Muscle of arm (tissue), 1 donor: ENCODE measurements at regions not wholly inside any gene's neighbourhood (a gene's known extent, or its start where the extent isn't known, plus 50 kb on each side); places are given as distances from the start of the nearest gene placed in this dataset.
"Not testable (repeated sequence)": the region's sequence is repeated elsewhere in the genome, so short reads cannot be mapped to it uniquely, and the experiment has no call there.

ENCODE experiments used
- DNase-seq: peaks from one replicate; pipeline ENCODE4 v3.0.0-alpha.2; 2013

- DNase-seq: no peak
Observed at GRCh38 chr14:58887931-58888330, 250.2 kb downstream of the DACT1 start.

- no peak for DNase-seq
Observed at GRCh38 chr14:58898655-58899316, 261.0 kb downstream of the DACT1 start.

- no peak for DNase-seq
Observed at GRCh38 chr14:58899317-58899713, 261.6 kb downstream of the DACT1 start.

GRCh38 chr14:58901826-58902225 is 264.1 kb downstream of the DACT1 start:
- DNase-seq: no peak

GRCh38 chr14:58904776-58905175 is 267.0 kb downstream of the DACT1 start:
- DNase-seq: no peak

- no peak for DNase-seq
Observed at GRCh38 chr14:58907803-58908202, 270.0 kb downstream of the DACT1 start.

GRCh38 chr14:58912287-58912686 is 274.5 kb downstream of the DACT1 start:
- DNase-seq: no peak

- DNase-seq: no peak
Observed at GRCh38 chr14:58912799-58913432, 275.2 kb downstream of the DACT1 start.

- no peak for DNase-seq
Observed at GRCh38 chr14:58914279-58914855, 274.1 kb upstream of the DAAM1 start.

- DNase-seq: no peak
Observed at GRCh38 chr14:58915646-58916045, 272.8 kb upstream of the DAAM1 start.

- DNase-seq: no peak
Observed at GRCh38 chr14:58918066-58918738, 270.3 kb upstream of the DAAM1 start.

- DNase-seq: no peak
Observed at GRCh38 chr14:58919217-58919616, 269.2 kb upstream of the DAAM1 start.

GRCh38 chr14:58920230-58920629 is 268.2 kb upstream of the DAAM1 start:
- DNase-seq: no peak

GRCh38 chr14:58922201-58922940 is 266.1 kb upstream of the DAAM1 start:
- DNase-seq: not testable (repeated sequence)

- no peak for DNase-seq
Observed at GRCh38 chr14:58923751-58924405, 264.6 kb upstream of the DAAM1 start.

- no peak for DNase-seq
Observed at GRCh38 chr14:58941629-58942028, 246.8 kb upstream of the DAAM1 start.

- no peak for DNase-seq
Observed at GRCh38 chr14:58942516-58942915, 246.0 kb upstream of the DAAM1 start.

- no peak for DNase-seq
Observed at GRCh38 chr14:58944343-58944967, 244.0 kb upstream of the DAAM1 start.

GRCh38 chr14:58944968-58945356 is 243.5 kb upstream of the DAAM1 start:
- DNase-seq: no peak

GRCh38 chr14:58946431-58946830 is 242.0 kb upstream of the DAAM1 start:
- DNase-seq: peak; percentile 77

GRCh38 chr14:58947156-58947555 is 241.3 kb upstream of the DAAM1 start:
- no peak for DNase-seq
